GM23248 (cell line): ENCODE measurements at regions not wholly inside any gene's neighbourhood (a gene's known extent, or its start where the extent isn't known, plus 50 kb on each side); places are given as distances from the start of the nearest gene placed in this dataset.
"Not testable (repeated sequence)": the region's sequence is repeated elsewhere in the genome, so short reads cannot be mapped to it uniquely, and the experiment has no call there.

ENCODE experiments used
- DNase-seq: peaks from one replicate; pipeline ENCODE4 v3.0.0-alpha.2; 2015
- H2AFZ ChIP-seq: fragments of 200-600 bp; sonication (generic); 2 replicates; pipeline ENCODE4 v1.6.1; 2016; ENCODE audit warnings: antibody characterized with exemption
- H3F3A ChIP-seq: fragments of 200-600 bp; sonication (generic); 2 replicates; pipeline ENCODE4 v1.6.1; 2016; ENCODE audit warnings: mild to moderate bottlenecking, antibody characterized with exemption, mixed run types; ENCODE audit not compliant: insufficient read depth
- H3K27ac ChIP-seq: fragments of 200-600 bp; sonication (generic); 2 replicates; pipeline ENCODE4 v1.5.1; 2016; ENCODE audit warnings: mild to moderate bottlenecking
- H3K27me3 ChIP-seq: fragments of 200-600 bp; sonication (generic); replicated peaks from 2 replicates; pipeline ENCODE4 v1.6.1; 2016; ENCODE audit warnings: mild to moderate bottlenecking; ENCODE audit not compliant: insufficient read depth
- H3K36me3 ChIP-seq: fragments of 200-600 bp; sonication (generic); 2 replicates; pipeline ENCODE4 v1.6.1; 2016; ENCODE audit warnings: low read depth, mild to moderate bottlenecking
- H3K4me1 ChIP-seq: fragments of 200-600 bp; sonication (generic); 2 replicates; pipeline ENCODE4 v1.6.1; 2016; ENCODE audit warnings: mild to moderate bottlenecking; ENCODE audit not compliant: insufficient read depth
- H3K4me2 ChIP-seq: fragments of 200-600 bp; sonication (generic); one replicate; pipeline ENCODE4 v1.6.1; 2016; ENCODE audit warnings: mild to moderate bottlenecking; ENCODE audit not compliant: unreplicated experiment
- H3K4me3 ChIP-seq: fragments of 200-600 bp; sonication (generic); 2 replicates; pipeline ENCODE4 v1.5.1; 2016; ENCODE audit warnings: mild to moderate bottlenecking
- H3K79me2 ChIP-seq: fragments of 200-600 bp; sonication (generic); 2 replicates; pipeline ENCODE4 v1.6.1; 2016; ENCODE audit warnings: mild to moderate bottlenecking; ENCODE audit not compliant: insufficient read depth
- H3K9ac ChIP-seq: fragments of 200-600 bp; sonication (generic); 2 replicates; pipeline ENCODE4 v1.6.1; 2016; ENCODE audit warnings: mild to moderate bottlenecking
- H3K9me2 ChIP-seq: fragments of 200-600 bp; sonication (generic); 2 replicates; pipeline ENCODE4 v1.6.1; 2016; ENCODE audit warnings: mixed run types, mild to moderate bottlenecking, moderate library complexity; ENCODE audit not compliant: insufficient read depth
- H3K9me3 ChIP-seq: fragments of 200-600 bp; sonication (generic); one replicate; pipeline ENCODE4 v1.6.1; 2017; ENCODE audit warnings: low read depth
- H4K20me1 ChIP-seq: fragments of 200-600 bp; sonication (generic); 2 replicates; pipeline ENCODE4 v1.6.0; 2016; ENCODE audit not compliant: insufficient read depth
- EZH2 ChIP-seq: fragments of 200-600 bp; sonication (generic); IDR thresholded peaks from 2 replicates; pipeline ENCODE4 v1.6.1; 2018; ENCODE audit warnings: antibody characterized with exemption, mild to moderate bottlenecking; ENCODE audit not compliant: insufficient read depth, poor library complexity, severe bottlenecking
- EZH2phosphoT487 ChIP-seq: fragments of 200-600 bp; sonication (generic); IDR thresholded peaks from 2 replicates; pipeline ENCODE4 v1.6.1; 2018; ENCODE audit warnings: antibody characterized with exemption, moderate library complexity, mild to moderate bottlenecking, low read depth; ENCODE audit not compliant: insufficient read depth
- WGBS, 2 experiments: methylation state at CpG; one replicate each; pipeline ENCODE4 v1.1.6; 2015 to 2017; ENCODE audit warnings: low lambda C conversion rate in 2 of 2, low coverage in 1 of 2; ENCODE audit errors: missing lambda C conversion rate in 2 of 2; 5-methylcytosine and 5-hydroxymethylcytosine counted together
- in situ Hi-C: fragments of 300-500 bp; cut with MboI; formaldehyde crosslinking; loops from 2 replicates; pipeline ENCODE4 v1.15.0; 2020

GRCh38 chr6:144969602-144970272 is 684.6 kb downstream of the UTRN start:
- H3K27ac ChIP-seq: no peak overlapping the region
- H4K20me1 ChIP-seq: no peaks in the 10 kb centered on the region
- H3F3A ChIP-seq: no peaks in the 10 kb centered on the region
- no peaks in the 10 kb centered on the region for H3K36me3 ChIP-seq
- H3K4me2 ChIP-seq: no peak overlapping the region
- no peak overlapping the region for H2AFZ ChIP-seq
- no peaks in the 10 kb centered on the region for H3K27me3 ChIP-seq
- no peak overlapping the region for H3K4me3 ChIP-seq
- no peaks in the 10 kb centered on the region for H3K9me2 ChIP-seq
- 67 to 71% methylated on average over 6 of the region's 6 CpGs for whole genome bisulfite sequencing, 2 experiments
- TF ChIP-seq EZH2phosphoT487 (no peak), EZH2 (no peak)
- H3K9ac ChIP-seq: no peak overlapping the region
- in situ Hi-C loops: no loop called here
- H3K4me1 ChIP-seq: no peaks in the 10 kb centered on the region
- no peak for DNase-seq
- H3K79me2 ChIP-seq: no peaks in the 10 kb centered on the region
- no peaks in the 10 kb centered on the region for H3K9me3 ChIP-seq

DNA sequence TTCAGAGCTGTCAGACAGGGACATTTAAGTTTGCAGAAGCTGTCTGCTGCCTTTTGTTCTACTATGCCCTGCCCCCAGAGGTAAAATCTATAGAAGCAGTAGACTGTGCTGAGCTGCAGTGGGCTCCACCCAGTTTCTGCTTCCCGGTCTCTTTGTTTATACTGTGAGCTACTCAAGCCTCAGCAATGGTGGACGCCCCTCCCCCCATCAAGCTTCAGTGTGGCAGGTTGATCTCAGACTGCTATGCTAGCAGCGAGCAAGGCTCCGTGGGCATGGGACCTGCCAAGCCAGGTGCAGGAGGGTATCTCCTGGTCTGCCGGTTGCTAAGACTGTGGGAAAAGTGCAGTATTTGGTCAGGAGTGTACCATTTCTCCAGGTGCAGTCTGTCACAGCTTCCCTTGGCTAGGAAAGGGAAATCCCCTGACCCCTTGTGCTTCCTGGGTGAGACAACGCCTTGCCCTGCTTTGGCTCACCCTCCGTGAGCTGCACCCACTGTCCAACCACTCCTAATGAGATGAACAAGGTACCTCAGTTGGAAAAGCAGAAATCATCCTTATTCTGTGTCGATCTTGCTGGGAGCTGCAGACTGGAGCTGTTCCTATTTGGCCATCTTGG is 692.2 kb downstream of the UTRN start:
- H3K27ac ChIP-seq, H3K9me3 ChIP-seq, H3K79me2 ChIP-seq, H3F3A ChIP-seq, H3K4me3 ChIP-seq, H2AFZ ChIP-seq, in situ Hi-C loops, H4K20me1 ChIP-seq, H3K9me2 ChIP-seq, H3K27me3 ChIP-seq, H3K4me2 ChIP-seq, DNase-seq, H3K9ac ChIP-seq, H3K36me3 ChIP-seq, H3K4me1 ChIP-seq: not testable (repeated sequence)
- WGBS, 2 experiments: 59 to 60% methylated on average over 8 of the region's 8 CpGs

GRCh38 chr6:144978208-144978607 is 693.1 kb downstream of the UTRN start:
- Histone ChIP-seq H3K4me1 (no peaks in the 10 kb centered on the region), H3K4me3 (no peak overlapping the region), H3K9ac (no peak overlapping the region), H3K79me2 (no peaks in the 10 kb centered on the region), H3K4me2 (no peak overlapping the region), H4K20me1 (no peaks in the 10 kb centered on the region), H3K27ac (no peak overlapping the region), H3K27me3 (no peaks in the 10 kb centered on the region), H3F3A (no peaks in the 10 kb centered on the region), H3K36me3 (no peaks in the 10 kb centered on the region), H2AFZ (no peak overlapping the region), H3K9me2 (no peaks in the 10 kb centered on the region), H3K9me3 (no peaks in the 10 kb centered on the region)
- DNase-seq: no peak
- TF ChIP-seq EZH2phosphoT487 (no peak), EZH2 (no peak)
- in situ Hi-C loops: no loop called here

DNA sequence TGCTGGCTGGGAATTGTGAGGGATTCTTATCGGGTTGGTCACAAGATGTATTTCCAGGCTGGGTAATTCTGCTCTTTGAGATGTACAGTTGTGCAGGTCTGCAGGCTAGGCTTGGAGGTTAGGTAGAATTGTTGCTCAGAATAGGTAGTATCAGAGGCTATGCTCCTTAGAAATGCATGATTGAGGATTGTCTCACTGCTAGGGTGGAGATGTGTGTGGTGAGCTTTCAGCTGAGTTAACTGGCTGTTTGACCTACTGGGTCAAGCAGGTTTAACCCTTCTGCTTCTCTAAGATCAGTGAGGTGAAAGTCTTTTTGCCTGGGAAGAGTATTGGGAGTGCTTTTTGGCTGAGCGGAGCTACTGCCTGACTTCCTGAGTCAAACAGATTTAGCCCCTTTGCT is 701.1 kb downstream of the UTRN start:
- no peaks in the 10 kb centered on the region for H3K36me3 ChIP-seq
- peaks cover 7% of the 10 kb centered on the region; the same call in 1 of the 2 replicates for H3K4me1 ChIP-seq
- in situ Hi-C loops: no loop called here
- no peaks in the 10 kb centered on the region for H3K27me3 ChIP-seq
- H3K9me2 ChIP-seq: no peaks in the 10 kb centered on the region
- 92 to 95% methylated on average over 2 of the region's 2 CpGs for WGBS, 2 experiments
- H3K4me2 ChIP-seq: no peak overlapping the region
- no peaks in the 10 kb centered on the region for H4K20me1 ChIP-seq
- H3K27ac ChIP-seq: no peak overlapping the region
- H3F3A ChIP-seq: no peaks in the 10 kb centered on the region
- H3K9ac ChIP-seq: no peak overlapping the region
- DNase-seq: no peak
- no peaks in the 10 kb centered on the region for H3K79me2 ChIP-seq
- TF ChIP-seq EZH2phosphoT487: no peak
- TF ChIP-seq EZH2: no peak
- H2AFZ ChIP-seq: no peak overlapping the region
- no peaks in the 10 kb centered on the region for H3K9me3 ChIP-seq
- no peak overlapping the region for H3K4me3 ChIP-seq
